ENCODE measurements at regions not wholly inside any gene's neighbourhood (a gene's known extent, or its start where the extent isn't known, plus 50 kb on each side); places are given as distances from the start of the nearest gene placed in this dataset.

GRCh38 chr12:46464863-46465262, 92.3 kb upstream of the SLC38A2 start:
- CTCF ChIA-PET, result no interaction called here
- ATAC-seq (replicated peaks in 1 of 4), result no peak
- Mint-ChIP-seq H3K27ac (no peak overlapping the region), H3K36me3 (no peaks in the 10 kb centered on the region), H3K4me1 (peaks cover 22 to 27% (median 24%) of the 10 kb centered on the region in 3 donors), H3K4me3 (no peak overlapping the region), H3K27me3 (no peaks in the 10 kb centered on the region), H3K9me3 (peaks cover 0 to 10% (median 0%) of the 10 kb centered on the region in 3 donors)
- POLR2A ChIA-PET, result no interaction called here
- Histone ChIP-seq H3K27me3 (replicated peaks in 1 of 2; ENCODE audit: control insufficient read depth in 2 of 2, extremely low read depth in 1 of 2, insufficient read depth in 2 of 2, low read length in 1 of 2) (no peaks in the 10 kb centered on the region), H3K36me3 (ENCODE audit: control insufficient read depth in 2 of 2, extremely low read depth in 1 of 2, insufficient read depth in 1 of 2, low read length in 1 of 2) (no peaks in the 10 kb centered on the region), H3K4me1 (ENCODE audit: control insufficient read depth in 1 of 2, extremely low read depth in 1 of 2, insufficient read depth in 2 of 2, low read length in 2 of 2) (peaks cover 8 to 21% of the 10 kb centered on the region in 2 experiments), H3K4me3 (ENCODE audit: control insufficient read depth in 1 of 2, extremely low read depth in 1 of 2, low read length in 1 of 2) (no peak overlapping the region), H3K9me3 (no peaks in the 10 kb centered on the region), H3K27ac (ENCODE audit: low read length) (no peak overlapping the region)
- no CpG with 5 or more reads among the region's 3 CpGs for WGBS (ENCODE audit: insufficient coverage)
- no peak for DNase-seq

- no peak overlapping the region for H3K27ac Mint-ChIP-seq
- H3K27me3 Mint-ChIP-seq, result no peaks in the 10 kb centered on the region
- peaks cover 37 to 44% (median 38%) of the 10 kb centered on the region in 3 donors for H3K4me1 Mint-ChIP-seq
- Histone ChIP-seq H3K4me3 (ENCODE audit: control insufficient read depth in 1 of 2, extremely low read depth in 1 of 2, low read length in 1 of 2) (no peak overlapping the region), H3K36me3 (ENCODE audit: control insufficient read depth in 2 of 2, extremely low read depth in 1 of 2, insufficient read depth in 1 of 2, low read length in 1 of 2) (no peaks in the 10 kb centered on the region), H3K27ac (ENCODE audit: low read length) (no peak overlapping the region), H3K9me3 (no peaks in the 10 kb centered on the region), H3K4me1 (ENCODE audit: control insufficient read depth in 1 of 2, extremely low read depth in 1 of 2, insufficient read depth in 2 of 2, low read length in 2 of 2) (peaks cover 21 to 36% of the 10 kb centered on the region in 2 experiments), H3K27me3 (replicated peaks in 1 of 2; ENCODE audit: control insufficient read depth in 2 of 2, extremely low read depth in 1 of 2, insufficient read depth in 2 of 2, low read length in 1 of 2) (no peaks in the 10 kb centered on the region)
- POLR2A ChIA-PET, result no interaction called here
- H3K9me3 Mint-ChIP-seq, result peaks cover 0 to 10% (median 0%) of the 10 kb centered on the region in 3 donors
- WGBS (ENCODE audit: insufficient coverage), result 100% methylated on average over 1 of the region's 3 CpGs
- H3K4me3 Mint-ChIP-seq, result no peak overlapping the region
- DNase-seq (no peak), ATAC-seq (replicated peaks in 1 of 4) (no peak)
- H3K36me3 Mint-ChIP-seq, result no peaks in the 10 kb centered on the region
- CTCF ChIA-PET, result no interaction called here
Measured at GRCh38 chr12:46462641-46463355, 90.2 kb upstream of the SLC38A2 start.

GRCh38 chr12:46461907-46462640, 89.5 kb upstream of the SLC38A2 start:
- H3K4me1 ChIP-seq (ENCODE audit: control insufficient read depth in 1 of 2, extremely low read depth in 1 of 2, insufficient read depth in 2 of 2, low read length in 2 of 2), result peaks cover 21 to 36% of the 10 kb centered on the region in 2 experiments
- Mint-ChIP-seq H3K27me3 (no peaks in the 10 kb centered on the region), H3K9me3 (peaks cover 0 to 10% (median 0%) of the 10 kb centered on the region in 3 donors), H3K4me3 (no peak overlapping the region), H3K27ac (peak overlapping the region in 1 of 2 donors; percentile 98), H3K36me3 (no peaks in the 10 kb centered on the region), H3K4me1 (peaks cover 37 to 48% (median 39%) of the 10 kb centered on the region in 3 donors)
- no peak for ATAC-seq (replicated peaks in 1 of 4)
- no peaks in the 10 kb centered on the region for H3K36me3 ChIP-seq (ENCODE audit: control insufficient read depth in 2 of 2, extremely low read depth in 1 of 2, insufficient read depth in 1 of 2, low read length in 1 of 2)
- no peaks in the 10 kb centered on the region for H3K9me3 ChIP-seq
- DNase-seq, result no peak
- H3K27me3 ChIP-seq (replicated peaks in 1 of 2; ENCODE audit: control insufficient read depth in 2 of 2, extremely low read depth in 1 of 2, insufficient read depth in 2 of 2, low read length in 1 of 2), result no peaks in the 10 kb centered on the region
- no peak overlapping the region for H3K27ac ChIP-seq (ENCODE audit: low read length)
- ChIA-PET CTCF (no interaction called here), POLR2A (no interaction called here)
- WGBS (ENCODE audit: insufficient coverage), result no CpG with 5 or more reads among the region's 4 CpGs
- no peak overlapping the region for H3K4me3 ChIP-seq (ENCODE audit: control insufficient read depth in 1 of 2, extremely low read depth in 1 of 2, low read length in 1 of 2)

GRCh38 chr12:46461459-46461858, 88.9 kb upstream of the SLC38A2 start:
- H3K36me3 ChIP-seq (ENCODE audit: control insufficient read depth in 2 of 2, extremely low read depth in 1 of 2, insufficient read depth in 1 of 2, low read length in 1 of 2), result no peaks in the 10 kb centered on the region
- ATAC-seq (replicated peaks in 1 of 4) (no peak), DNase-seq (no peak)
- H3K4me1 Mint-ChIP-seq, result peaks cover 42 to 52% (median 44%) of the 10 kb centered on the region in 3 donors
- ChIA-PET CTCF (no interaction called here), POLR2A (no interaction called here)
- peak overlapping the region; percentile 12 for H3K27ac ChIP-seq (ENCODE audit: low read length)
- H3K27me3 Mint-ChIP-seq, result no peaks in the 10 kb centered on the region
- H3K4me3 ChIP-seq (ENCODE audit: control insufficient read depth in 1 of 2, extremely low read depth in 1 of 2, low read length in 1 of 2), result no peak overlapping the region
- peak overlapping the region; percentile 98 to 100 for H3K27ac Mint-ChIP-seq
- no peaks in the 10 kb centered on the region for H3K27me3 ChIP-seq (replicated peaks in 1 of 2; ENCODE audit: control insufficient read depth in 2 of 2, extremely low read depth in 1 of 2, insufficient read depth in 2 of 2, low read length in 1 of 2)
- WGBS (ENCODE audit: insufficient coverage), result no CpG with 5 or more reads among the region's 5 CpGs
- no peaks in the 10 kb centered on the region for H3K9me3 ChIP-seq
- peaks cover 0 to 10% (median 0%) of the 10 kb centered on the region in 3 donors for H3K9me3 Mint-ChIP-seq
- H3K4me3 Mint-ChIP-seq, result no peak overlapping the region
- peaks cover 21 to 37% of the 10 kb centered on the region in 2 experiments for H3K4me1 ChIP-seq (ENCODE audit: control insufficient read depth in 1 of 2, extremely low read depth in 1 of 2, insufficient read depth in 2 of 2, low read length in 2 of 2)
- no peaks in the 10 kb centered on the region for H3K36me3 Mint-ChIP-seq

- ATAC-seq (replicated peaks in 1 of 4) (peak in 2 of 4 experiments; percentile 10 to 20), DNase-seq (no peak)
- no peaks in the 10 kb centered on the region for H3K9me3 ChIP-seq
- Mint-ChIP-seq H3K27ac (peak overlapping the region; percentile 98 to 100), H3K4me1 (peaks cover 49 to 59% (median 51%) of the 10 kb centered on the region in 3 donors), H3K27me3 (no peaks in the 10 kb centered on the region), H3K36me3 (no peaks in the 10 kb centered on the region), H3K9me3 (peaks cover 0 to 10% (median 0%) of the 10 kb centered on the region in 3 donors), H3K4me3 (peak overlapping the region; percentile 32 to 80 (median 49))
- WGBS (ENCODE audit: insufficient coverage), result 29% methylated on average over 1 of the region's 2 CpGs
- no peaks in the 10 kb centered on the region for H3K36me3 ChIP-seq (ENCODE audit: control insufficient read depth in 2 of 2, extremely low read depth in 1 of 2, insufficient read depth in 1 of 2, low read length in 1 of 2)
- peaks cover 28 to 38% of the 10 kb centered on the region in 2 experiments for H3K4me1 ChIP-seq (ENCODE audit: control insufficient read depth in 1 of 2, extremely low read depth in 1 of 2, insufficient read depth in 2 of 2, low read length in 2 of 2)
- ChIA-PET POLR2A (interaction anchor here in 1 of 2 donors (0.5 kb wide), 2 partner anchors 68 to 97 kb away, joined by 3 read pairs; no protein-coding TSS in a partner anchor), CTCF (interaction anchor here in 1 of 2 donors (0.6 kb wide), 1 partner anchor 227 kb away, joined by 3 read pairs; no protein-coding TSS in a partner anchor)
- H3K27ac ChIP-seq (ENCODE audit: low read length), result peak overlapping the region; percentile 12
- H3K27me3 ChIP-seq (replicated peaks in 1 of 2; ENCODE audit: control insufficient read depth in 2 of 2, extremely low read depth in 1 of 2, insufficient read depth in 2 of 2, low read length in 1 of 2), result no peaks in the 10 kb centered on the region
- no peak overlapping the region for H3K4me3 ChIP-seq (ENCODE audit: control insufficient read depth in 1 of 2, extremely low read depth in 1 of 2, low read length in 1 of 2)
Measured at GRCh38 chr12:46460682-46461210, 88.2 kb upstream of the SLC38A2 start.

- 50% methylated on average over 2 of the region's 5 CpGs for WGBS (ENCODE audit: insufficient coverage)
- peak overlapping the region; percentile 64 to 80 (median 69) for H3K4me3 Mint-ChIP-seq
- ChIA-PET POLR2A (interaction anchor here (0.6 to 0.7 kb wide), 3 partner anchors 10 to 47 kb away, joined by 3 to 4 read pairs (median 3); no protein-coding TSS in a partner anchor), CTCF (interaction anchor here (0.6 to 1.1 kb wide), 2 partner anchors 10 to 70 kb away, joined by 3 to 7 read pairs; no protein-coding TSS in a partner anchor)
- no peaks in the 10 kb centered on the region for H3K36me3 Mint-ChIP-seq
- H3K27ac ChIP-seq (ENCODE audit: low read length), result peak overlapping the region; percentile 15
- H3K27me3 ChIP-seq (replicated peaks in 1 of 2; ENCODE audit: control insufficient read depth in 2 of 2, extremely low read depth in 1 of 2, insufficient read depth in 2 of 2, low read length in 1 of 2), result no peaks in the 10 kb centered on the region
- DNase-seq (peak in 13 of 35 experiments; percentile 1 to 33 (median 13)), ATAC-seq (replicated peaks in 1 of 4) (peak; percentile 47 to 70 (median 54))
- H3K4me1 Mint-ChIP-seq, result peaks cover 56 to 67% (median 59%) of the 10 kb centered on the region in 3 donors
- H3K4me1 ChIP-seq (ENCODE audit: control insufficient read depth in 1 of 2, extremely low read depth in 1 of 2, insufficient read depth in 2 of 2, low read length in 2 of 2), result peaks cover 32 to 43% of the 10 kb centered on the region in 2 experiments
- peaks cover 0 to 5% (median 0%) of the 10 kb centered on the region in 3 donors for H3K9me3 Mint-ChIP-seq
- peak overlapping the region in 1 of 2 donors; percentile 57 for H3K4me3 ChIP-seq (ENCODE audit: control insufficient read depth in 1 of 2, extremely low read depth in 1 of 2, low read length in 1 of 2)
- peak overlapping the region; percentile 98 to 100 for H3K27ac Mint-ChIP-seq
- no peaks in the 10 kb centered on the region for H3K9me3 ChIP-seq
- H3K27me3 Mint-ChIP-seq, result no peaks in the 10 kb centered on the region
- no peaks in the 10 kb centered on the region for H3K36me3 ChIP-seq (ENCODE audit: control insufficient read depth in 2 of 2, extremely low read depth in 1 of 2, insufficient read depth in 1 of 2, low read length in 1 of 2)
Measured at GRCh38 chr12:46459861-46460545, 87.4 kb upstream of the SLC38A2 start.
